T47D (cell line): ENCODE measurements at regions not wholly inside any gene's neighbourhood (a gene's known extent, or its start where the extent isn't known, plus 50 kb on each side); places are given as distances from the start of the nearest gene placed in this dataset.

Source experiments
- DNase-seq, 2 experiments: peaks; one replicate each; pipeline versions ENCODE4 v3.0.0 to v3.0.0-alpha.2; 2011 to 2012; ENCODE audit warnings: low read depth in 1 of 2, low spot score in 1 of 2
- JUND ChIP-seq: IDR thresholded peaks from 2 replicates; pipeline ENCODE4 v1.6.1; 2012; ENCODE audit warnings: low read depth
- in situ Hi-C: cut with HindIII; loops from 2 replicates; pipeline ENCODE4 v1.10.0; 2016; ENCODE audit warnings: low sequenced_read_pairs, low pct_unique_long_range_greater_than_20kb

DNA sequence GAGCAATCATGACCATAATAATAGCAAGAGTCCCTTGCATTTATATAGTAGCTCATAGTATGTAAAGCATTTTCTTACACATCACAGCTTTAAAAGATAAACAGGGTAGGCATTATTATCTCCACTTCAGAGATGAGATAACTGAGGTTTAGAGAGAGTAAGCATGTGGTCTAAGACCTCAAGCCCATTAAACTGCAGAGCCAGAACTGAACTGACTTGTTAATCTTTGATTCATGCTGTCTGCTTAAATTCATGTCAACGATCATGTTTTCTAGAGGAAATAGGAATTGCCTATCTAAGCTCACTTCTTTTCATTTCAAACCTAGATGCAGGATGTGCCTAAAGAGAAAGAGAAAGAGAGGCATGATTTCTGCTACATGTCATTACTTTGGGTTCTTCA, 524.8 kb downstream of the PTPRC start:
- TF ChIP-seq JUND: no peak
- no peak for DNase-seq
- in situ Hi-C loops: no loop called here

DNA sequence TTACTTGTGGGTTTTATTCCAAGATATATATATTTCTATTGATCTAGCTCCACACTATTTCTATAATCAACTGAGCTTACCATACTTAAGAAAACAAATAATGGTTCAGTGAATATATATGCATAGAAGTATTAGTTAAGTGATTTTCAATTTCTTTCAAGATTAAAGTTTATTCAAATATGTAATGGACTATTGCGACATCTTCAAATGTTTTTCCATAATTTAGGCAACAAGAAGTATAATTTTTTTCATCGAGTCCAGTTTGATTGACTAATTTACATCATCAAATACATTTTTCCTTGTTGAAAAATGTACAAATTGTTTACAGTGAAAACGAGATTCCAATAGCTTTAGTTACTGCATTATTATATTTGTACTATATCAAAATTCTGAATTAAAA, 528.6 kb downstream of the PTPRC start:
- TF ChIP-seq JUND: no peak
- DNase-seq: no peak
- in situ Hi-C loops: no loop called here

DNA sequence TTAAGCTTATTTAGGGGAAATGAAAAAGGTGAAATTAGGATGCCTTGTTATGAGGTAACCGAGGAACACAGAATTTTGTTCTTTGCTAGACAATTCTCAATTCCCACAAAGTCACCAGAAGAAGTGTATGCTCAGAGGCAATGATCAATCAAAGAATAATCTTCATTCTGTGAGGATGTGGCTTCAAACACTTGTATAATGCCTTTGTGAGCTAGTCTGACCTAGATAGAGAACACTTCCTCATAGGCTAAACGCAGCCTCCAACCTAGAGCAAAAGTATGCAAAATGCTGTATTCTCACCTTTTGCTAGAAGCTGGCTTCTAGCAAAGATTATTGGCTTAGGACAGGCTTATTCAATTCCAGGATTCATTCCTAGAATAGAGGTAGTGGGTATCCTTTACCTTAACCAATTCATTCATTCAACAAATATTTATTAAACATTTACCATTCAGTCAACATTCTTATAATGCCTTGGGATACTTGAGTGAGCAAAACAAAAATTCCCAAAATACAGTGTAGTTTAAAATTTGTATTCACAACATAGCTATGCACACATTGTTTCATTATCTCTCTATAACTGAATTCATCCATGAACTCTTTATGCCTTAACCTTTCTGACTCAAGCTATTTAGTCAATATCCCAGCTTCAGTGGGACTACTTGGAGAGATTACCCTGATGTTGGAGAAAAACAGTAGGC, 530.2 kb downstream of the PTPRC start:
- no peak for DNase-seq
- in situ Hi-C loops: no loop called here
- no peak for TF ChIP-seq JUND

DNA sequence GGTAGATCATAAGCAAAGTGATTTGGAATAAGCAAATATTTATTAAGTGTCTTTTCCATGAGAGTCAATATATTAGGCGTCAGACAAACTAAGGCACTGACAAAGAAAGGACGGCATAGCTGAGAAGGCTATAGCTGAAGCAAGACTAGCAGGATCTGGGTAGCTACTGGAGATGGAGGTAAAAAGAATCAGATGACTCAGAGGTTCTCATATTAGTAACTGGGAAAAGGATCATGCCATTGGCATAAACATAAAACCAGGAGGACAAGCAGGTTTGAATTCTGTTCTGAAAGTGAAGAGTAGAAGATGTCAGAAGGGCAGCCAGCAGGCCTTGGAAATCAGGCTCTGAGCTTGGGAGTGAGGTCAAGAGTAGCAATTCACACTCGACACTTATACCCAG, 531.9 kb downstream of the PTPRC start:
- in situ Hi-C loops: no loop called here
- TF ChIP-seq JUND: no peak
- DNase-seq: no peak

DNA sequence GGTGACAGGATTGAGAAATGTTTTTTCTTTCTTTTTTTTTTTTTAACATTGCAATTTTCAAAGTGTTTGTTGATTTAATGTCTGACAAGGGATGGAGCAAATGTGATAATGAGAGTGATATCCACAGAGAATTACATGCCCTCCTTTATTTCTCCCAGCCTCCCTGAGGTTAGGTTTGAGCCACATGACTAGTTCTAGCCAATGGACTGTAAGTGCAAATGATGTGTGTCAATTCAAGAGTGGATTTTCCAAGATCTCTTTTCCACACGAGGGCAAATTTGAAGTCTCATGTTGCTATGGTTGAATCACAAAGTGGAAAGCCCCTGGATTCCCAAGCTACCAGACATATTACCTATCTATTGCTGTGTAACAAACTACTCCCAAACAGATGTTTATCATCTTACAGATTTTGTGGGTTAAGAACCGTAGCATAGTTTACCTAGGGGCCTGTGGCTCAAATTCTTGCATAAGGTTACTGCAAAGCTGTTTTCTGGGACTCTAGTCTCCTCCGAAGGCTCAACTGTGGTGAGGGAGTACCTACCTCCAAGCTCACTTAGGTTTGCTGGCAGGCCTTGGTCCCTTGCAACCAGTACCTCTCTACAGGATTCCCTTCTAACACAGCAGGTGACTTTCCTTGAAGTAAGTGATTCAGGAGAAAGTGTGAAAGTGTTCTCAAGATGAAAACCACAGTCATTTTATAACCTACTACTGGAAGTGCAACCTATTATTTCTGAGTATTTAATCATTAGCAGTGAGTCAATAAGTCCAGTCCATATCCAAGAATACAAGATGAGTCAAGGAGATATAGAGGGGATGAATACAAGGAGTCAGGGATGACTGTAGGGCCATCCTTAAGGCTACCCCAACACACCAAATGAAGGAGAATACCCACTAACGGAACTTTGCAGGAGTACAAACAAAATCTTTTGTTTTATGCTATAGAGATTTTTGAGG, 533.6 kb downstream of the PTPRC start:
- in situ Hi-C loops: no loop called here
- no peak for DNase-seq

DNA sequence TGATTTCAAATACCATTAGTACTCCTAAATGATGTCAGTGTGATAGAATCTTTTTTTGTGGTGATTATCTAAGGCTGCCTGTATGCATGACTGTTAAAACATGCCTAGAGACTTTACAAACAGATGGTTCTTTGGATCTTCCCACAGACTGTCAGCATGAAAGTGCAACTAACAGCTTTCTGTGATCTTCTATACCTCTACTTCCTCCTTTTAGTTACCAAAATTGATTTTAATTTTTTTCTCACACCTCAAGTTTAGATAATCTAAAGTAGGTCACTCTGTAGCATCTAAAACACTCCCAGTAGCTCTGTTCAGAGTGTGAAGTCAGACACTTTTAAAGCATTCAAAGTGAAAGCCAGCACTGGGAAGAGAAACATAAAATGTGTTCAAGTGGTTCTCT, 534.5 kb downstream of the PTPRC start:
- in situ Hi-C loops: no loop called here
- no peak for DNase-seq

More for the DNA sequence above, 533.6 kb downstream of the PTPRC start:
- TF ChIP-seq JUND: no peak

DNA sequence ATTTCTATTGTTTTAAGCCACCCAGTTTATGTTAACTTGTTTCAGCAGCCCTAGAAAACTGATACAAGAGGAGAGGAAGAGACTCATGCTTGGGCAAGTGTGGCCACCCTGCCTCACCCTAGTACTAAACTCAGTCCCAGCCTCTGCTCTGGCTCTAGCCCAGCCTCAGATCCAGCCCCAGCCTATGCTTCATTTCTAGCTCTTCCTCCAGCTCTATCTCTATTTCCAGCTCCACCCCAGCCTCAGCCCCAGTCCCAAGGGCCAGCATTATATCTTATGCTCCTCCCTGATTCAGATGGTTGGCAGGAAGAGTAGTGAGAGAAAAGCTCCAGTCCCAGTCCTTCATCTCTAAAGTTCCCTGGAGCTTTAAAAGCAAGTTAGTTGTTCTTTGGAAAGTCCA, 535.5 kb downstream of the PTPRC start:
- TF ChIP-seq JUND: no peak
- DNase-seq: no peak
- in situ Hi-C loops: no loop called here

More for the DNA sequence above, 534.5 kb downstream of the PTPRC start:
- no peak for TF ChIP-seq JUND

DNA sequence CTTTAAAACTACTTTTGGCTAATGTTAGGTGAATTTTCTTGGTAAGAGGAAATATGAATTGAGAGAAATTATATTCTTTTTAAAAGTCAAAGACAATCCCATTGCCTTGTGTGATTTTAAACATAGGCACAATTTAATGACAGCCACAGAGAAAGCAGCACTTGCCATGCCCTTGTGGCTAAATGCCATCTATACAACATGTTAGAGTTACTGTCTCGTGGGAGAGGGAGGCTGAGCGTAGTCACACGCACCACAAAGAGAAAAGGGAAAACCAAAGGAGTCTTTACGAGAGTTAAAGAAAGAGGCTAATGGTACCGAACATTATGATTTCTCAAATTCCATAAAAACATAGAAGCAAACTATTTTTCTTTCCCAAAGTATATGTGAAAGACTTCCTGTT, 537.9 kb downstream of the PTPRC start:
- in situ Hi-C loops: no loop called here
- TF ChIP-seq JUND: no peak
- DNase-seq: no peak

DNA sequence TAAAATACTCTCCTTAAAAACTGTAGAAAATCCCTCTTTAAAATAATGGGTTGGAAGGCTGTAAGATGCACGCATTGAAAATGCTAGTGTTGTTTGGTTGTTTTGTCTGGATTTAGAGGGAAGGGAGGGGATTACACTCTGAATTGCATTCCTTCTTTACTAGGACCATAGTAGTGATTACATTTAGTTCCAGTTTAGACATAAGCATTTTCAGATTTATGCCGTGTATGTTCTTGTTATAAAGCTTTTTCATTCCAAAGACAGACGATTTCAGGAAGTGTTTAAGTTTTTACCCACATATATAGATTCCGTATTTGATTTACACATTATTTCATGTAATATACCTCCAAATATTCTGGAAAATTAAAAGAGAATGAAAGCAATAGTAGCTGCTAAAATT, 538.4 kb downstream of the PTPRC start:
- DNase-seq: no peak
- no peak for TF ChIP-seq JUND
- in situ Hi-C loops: no loop called here

DNA sequence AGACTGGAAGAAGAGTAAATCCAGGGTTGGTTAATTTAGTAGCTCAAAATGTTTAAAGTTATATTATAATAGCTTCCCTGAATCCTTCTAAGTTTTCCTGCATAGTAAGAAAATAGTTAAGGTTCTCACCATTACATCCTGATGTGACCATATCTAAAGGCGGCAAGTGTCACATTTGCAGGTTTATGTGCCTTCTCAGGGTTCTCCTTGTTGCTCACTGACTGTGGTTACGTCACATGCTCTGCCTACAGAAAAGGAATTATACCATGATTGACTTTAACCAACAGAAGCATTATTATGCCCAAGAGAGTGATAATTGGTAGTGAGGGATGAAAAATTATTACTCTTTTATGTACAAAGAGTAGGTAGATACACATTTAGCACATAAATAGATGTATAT, 539.8 kb downstream of the PTPRC start:
- no peak for DNase-seq
- in situ Hi-C loops: no loop called here
- TF ChIP-seq JUND: no peak

DNA sequence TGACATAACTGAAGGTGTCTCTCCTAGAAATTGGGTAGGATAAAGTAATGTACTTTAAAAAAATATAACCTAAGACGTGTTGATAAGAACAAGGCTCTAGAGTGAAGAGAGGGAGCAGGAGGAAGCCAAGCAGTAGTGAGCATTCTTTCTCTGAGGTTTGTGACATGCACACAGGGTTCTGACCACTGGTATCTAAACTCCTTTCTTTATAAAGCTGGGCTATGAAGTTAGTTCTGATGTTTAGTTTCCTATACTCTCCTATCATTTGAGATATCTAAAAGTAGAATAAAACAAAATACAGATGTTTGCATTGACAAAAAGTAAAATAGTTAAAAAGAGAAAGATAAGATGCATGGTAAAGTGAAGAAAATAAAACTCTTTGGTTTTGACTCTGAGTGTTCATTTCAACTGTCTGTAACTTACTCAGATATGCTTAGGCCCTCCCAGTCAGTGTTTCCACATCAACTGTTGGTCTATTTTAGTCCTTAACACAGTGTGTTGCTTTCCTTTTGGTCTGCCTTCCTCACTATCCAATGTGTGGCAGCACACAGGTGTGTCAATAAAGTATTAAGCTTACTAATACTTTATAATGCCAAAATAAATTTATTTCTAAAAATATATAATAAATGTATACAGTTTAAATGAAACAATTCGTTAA, 543.5 kb downstream of the PTPRC start:
- no peak for TF ChIP-seq JUND
- DNase-seq: no peak
- in situ Hi-C loops: no loop called here

DNA sequence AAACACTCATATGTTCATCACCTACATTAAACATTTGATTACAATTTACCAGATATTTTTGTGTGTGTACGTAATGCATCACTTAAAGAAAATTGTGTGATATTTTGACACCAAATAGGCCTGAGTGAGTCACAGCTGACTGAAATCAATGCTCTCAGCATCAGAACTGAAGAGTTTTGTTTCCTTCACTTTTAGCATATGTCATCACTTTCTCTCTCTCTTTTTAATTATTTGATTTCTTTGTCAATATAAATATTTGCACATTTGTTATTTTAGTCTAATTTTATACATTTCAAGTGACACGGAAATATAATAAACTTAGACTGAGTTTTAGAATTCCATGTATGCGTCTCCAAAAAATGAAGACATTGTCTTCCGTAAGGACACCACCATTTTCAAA, 545.3 kb downstream of the PTPRC start:
- no peak for DNase-seq
- in situ Hi-C loops: no loop called here
- TF ChIP-seq JUND: no peak

DNA sequence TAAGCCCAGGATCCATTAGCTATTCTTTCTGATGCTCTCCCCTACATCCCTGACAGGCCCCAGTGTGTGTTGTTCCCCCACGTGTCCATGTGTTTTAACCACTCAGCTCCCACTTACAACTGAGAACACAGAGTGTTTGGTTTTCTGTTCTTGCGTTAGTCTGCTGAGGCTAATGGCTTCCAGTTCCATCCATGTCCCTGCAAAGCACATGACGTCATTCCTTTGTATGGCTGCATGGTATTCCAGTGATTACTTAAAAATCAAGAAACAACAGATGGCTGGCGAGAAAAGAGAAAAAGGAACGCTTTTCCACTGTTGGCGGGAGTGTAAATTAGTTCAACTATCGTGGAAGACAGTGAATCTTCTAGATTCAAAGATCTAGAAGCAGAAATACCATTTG, 556.0 kb downstream of the PTPRC start:
- in situ Hi-C loops: no loop called here
- no peak for DNase-seq
- TF ChIP-seq JUND: no peak
